H9 (cell line): ENCODE measurements at regions not wholly inside any gene's neighbourhood (a gene's known extent, or its start where the extent isn't known, plus 50 kb on each side); places are given as distances from the start of the nearest gene placed in this dataset.

Source experiments
- DNase-seq: peaks from one replicate; pipeline ENCODE4 v3.0.0-alpha.2; 2017
- H2AFZ ChIP-seq: one replicate; pipeline ENCODE4 v1.6.1; 2013; ENCODE audit warnings: mild to moderate bottlenecking, low read length, control low read depth, moderate library complexity
- H2AK5ac ChIP-seq: 2 replicates; pipeline ENCODE4 v1.6.1; 2013; ENCODE audit warnings: low read length, control low read depth, mixed read lengths; ENCODE audit not compliant: insufficient read length
- H2BK120ac ChIP-seq: one replicate; pipeline ENCODE4 v1.6.1; 2013; ENCODE audit warnings: low read depth, mild to moderate bottlenecking, low read length, control low read depth, inconsistent platforms; ENCODE audit not compliant: poor library complexity, severe bottlenecking
- H2BK12ac ChIP-seq: 2 replicates; pipeline ENCODE4 v1.6.1; 2013; ENCODE audit warnings: low read length, control low read depth, mixed read lengths, low read depth; ENCODE audit not compliant: insufficient read length
- H2BK15ac ChIP-seq: 2 replicates; pipeline ENCODE4 v1.6.1; 2013; ENCODE audit warnings: low read depth, low read length, control low read depth
- H2BK20ac ChIP-seq: one replicate; pipeline ENCODE4 v1.6.1; 2013; ENCODE audit warnings: low read depth, mild to moderate bottlenecking, low read length, control low read depth, inconsistent platforms; ENCODE audit not compliant: poor library complexity, severe bottlenecking
- H2BK5ac ChIP-seq: 2 replicates; pipeline ENCODE4 v1.6.1; 2013; ENCODE audit warnings: low read length, control low read depth, mixed read lengths; ENCODE audit not compliant: insufficient read length
- H3K14ac ChIP-seq: 2 replicates; pipeline ENCODE4 v1.6.1; 2013; ENCODE audit warnings: low read length, control low read depth; ENCODE audit not compliant: insufficient read depth
- H3K18ac ChIP-seq: 2 replicates; pipeline ENCODE4 v1.6.1; 2013; ENCODE audit warnings: low read depth, mild to moderate bottlenecking, mixed read lengths, low read length, control low read depth; ENCODE audit not compliant: insufficient read length
- H3K23ac ChIP-seq: 2 replicates; pipeline ENCODE4 v1.6.1; 2013; ENCODE audit warnings: low read length, control low read depth, mixed read lengths, low read depth; ENCODE audit not compliant: insufficient read length
- H3K23me2 ChIP-seq: 2 replicates; pipeline ENCODE4 v1.6.1; 2013; ENCODE audit warnings: low read depth, mild to moderate bottlenecking, mixed read lengths, low read length, control low read depth; ENCODE audit not compliant: insufficient read length, poor library complexity, severe bottlenecking
- H3K27ac ChIP-seq: 2 replicates; pipeline ENCODE4 v1.5.1; 2013; ENCODE audit warnings: low read length, control low read depth, mixed read lengths, low read depth; ENCODE audit not compliant: insufficient read length
- H3K27me3 ChIP-seq: 2 replicates; pipeline ENCODE4 v1.6.1; 2013; ENCODE audit warnings: low read length, control low read depth, inconsistent platforms; ENCODE audit not compliant: insufficient read depth
- H3K4ac ChIP-seq: 2 replicates; pipeline ENCODE4 v1.6.1; 2013; ENCODE audit warnings: low read depth, mild to moderate bottlenecking, control low read depth, inconsistent platforms, low read length, moderate library complexity
- H3K4me1 ChIP-seq: 2 replicates; pipeline ENCODE4 v1.6.1; 2013; ENCODE audit warnings: low read length, control low read depth, inconsistent platforms; ENCODE audit not compliant: insufficient read depth
- H3K4me2 ChIP-seq: 2 replicates; pipeline ENCODE4 v1.6.1; 2013; ENCODE audit warnings: low read length, control low read depth, mixed read lengths; ENCODE audit not compliant: insufficient read length, insufficient read depth
- H3K56ac ChIP-seq: 2 replicates; pipeline ENCODE4 v1.6.1; 2013; ENCODE audit warnings: low read depth, mild to moderate bottlenecking, mixed read lengths, low read length, control low read depth; ENCODE audit not compliant: insufficient read length
- H3K79me1 ChIP-seq: 2 replicates; pipeline ENCODE4 v1.6.1; 2013; ENCODE audit warnings: low read depth, mild to moderate bottlenecking, moderate library complexity, low read length, control low read depth, inconsistent platforms; ENCODE audit not compliant: insufficient read depth, poor library complexity, severe bottlenecking
- H3K79me2 ChIP-seq: 2 replicates; pipeline ENCODE4 v1.6.1; 2013; ENCODE audit warnings: low read length, control low read depth, inconsistent platforms; ENCODE audit not compliant: insufficient read depth
- H3K9ac ChIP-seq: 2 replicates; pipeline ENCODE4 v1.6.1; 2013; ENCODE audit warnings: low read length, control low read depth, mixed read lengths; ENCODE audit not compliant: insufficient read length; ENCODE audit errors: extremely low read depth
- H3K9me3 ChIP-seq: one replicate; pipeline ENCODE4 v1.6.1; 2013; ENCODE audit warnings: low read depth, low read length, inconsistent platforms; ENCODE audit not compliant: control insufficient read depth
- H3T11ph ChIP-seq: one replicate; pipeline ENCODE4 v1.6.1; 2013; ENCODE audit warnings: mild to moderate bottlenecking, low read length, control low read depth, inconsistent platforms
- H4K20me1 ChIP-seq: one replicate; pipeline ENCODE4 v1.6.1; 2013; ENCODE audit not compliant: control insufficient read depth, insufficient read length, insufficient read depth
- H4K5ac ChIP-seq: 2 replicates; pipeline ENCODE4 v1.6.1; 2013; ENCODE audit warnings: low read depth, mild to moderate bottlenecking, mixed read lengths, low read length, control low read depth; ENCODE audit not compliant: insufficient read length
- H4K8ac ChIP-seq: replicated peaks from 2 replicates; pipeline ENCODE4 v1.6.1; 2013; ENCODE audit warnings: low read length, control low read depth, mixed read lengths, low read depth; ENCODE audit not compliant: insufficient read length
- H4K91ac ChIP-seq: 2 replicates; pipeline ENCODE4 v1.6.1; 2013; ENCODE audit warnings: low read depth, mild to moderate bottlenecking, moderate library complexity, mixed read lengths, low read length, control low read depth; ENCODE audit not compliant: insufficient read length
- H3K27ac Mint-ChIP-seq, 3 experiments: 2 replicates in 2 of 3; 3 replicates in 1 of 3; pipeline ENCODE4 v1.8.0; 2020 to 2021; ENCODE audit warnings: mixed read lengths in 3 of 3, mild to moderate bottlenecking in 1 of 3, moderate library complexity in 1 of 3
- H3K27me3 Mint-ChIP-seq: 2 replicates; pipeline ENCODE4 v1.8.0; 2021; ENCODE audit warnings: low read depth, mild to moderate bottlenecking, moderate library complexity, mixed read lengths
- H3K36me3 Mint-ChIP-seq, 3 experiments: 2 replicates in 2 of 3; 3 replicates in 1 of 3; pipeline ENCODE4 v1.8.0; 2020 to 2021; ENCODE audit warnings: low read depth in 3 of 3, mixed read lengths in 3 of 3; ENCODE audit not compliant: insufficient read depth in 1 of 3
- H3K4me1 Mint-ChIP-seq, 2 experiments: 2 replicates each; pipeline ENCODE4 v1.8.0; 2020; ENCODE audit warnings: mixed read lengths in 2 of 2
- H3K4me3 Mint-ChIP-seq, 2 experiments: 2 replicates in 1 of 2; 3 replicates in 1 of 2; pipeline ENCODE4 v1.8.0; 2020 to 2021; ENCODE audit warnings: mild to moderate bottlenecking in 2 of 2, mixed read lengths in 2 of 2, moderate library complexity in 1 of 2
- H3K9me3 Mint-ChIP-seq, 2 experiments: 2 replicates in 1 of 2; 3 replicates in 1 of 2; pipeline ENCODE4 v1.8.0; 2020; ENCODE audit warnings: mild to moderate bottlenecking in 2 of 2, mixed read lengths in 2 of 2, moderate library complexity in 1 of 2
- CTCF ChIP-seq: fragments of 200-600 bp; sonication (generic); conservative IDR thresholded peaks from 3 replicates; pipeline ENCODE4 v1.8.0; 2021; ENCODE audit warnings: antibody characterized with exemption, mild to moderate bottlenecking
- WGBS: extraction: QIAGEN DNeasy Blood & Tissue Kit; methylation state at CpG from one replicate; pipeline ENCODE4 v1.1.7; 2013; ENCODE audit warnings: missing lambda C conversion rate, low lambda C conversion rate, mixed read lengths; ENCODE audit not compliant: insufficient read length; ENCODE audit errors: extremely low coverage; 5-methylcytosine and 5-hydroxymethylcytosine counted together

GRCh38 chr14:52129721-52130120, 60.9 kb upstream of the NID2 start:
- H3K27ac Mint-ChIP-seq = no peak overlapping the region
- Histone ChIP-seq H3K9ac (no peak overlapping the region), H3K23me2 (no peaks in the 10 kb centered on the region)

More at GRCh38 chr14:52129721-52130120, 60.9 kb upstream of the NID2 start:
- Histone ChIP-seq H3K79me2 (no peaks in the 10 kb centered on the region), H3K27me3 (no peaks in the 10 kb centered on the region), H4K91ac (no peak overlapping the region), H4K8ac (no peak overlapping the region), H3K23ac (no peak overlapping the region), H3K18ac (no peak overlapping the region), H2BK120ac (no peak overlapping the region), H4K20me1 (no peaks in the 10 kb centered on the region), H2BK12ac (no peak overlapping the region), H3K79me1 (no peaks in the 10 kb centered on the region), H4K5ac (no peak overlapping the region), H2BK5ac (no peak overlapping the region), H3K56ac (no peak overlapping the region), H3T11ph (no peak overlapping the region), H2BK15ac (no peak overlapping the region), H3K9me3 (no peaks in the 10 kb centered on the region), H3K4me2 (no peak overlapping the region), H3K4ac (no peak overlapping the region), H2AK5ac (no peak overlapping the region), H3K14ac (no peak overlapping the region), H2BK20ac (no peak overlapping the region), H2AFZ (no peak overlapping the region), H3K4me1 (no peaks in the 10 kb centered on the region; the same call in 1 of the 2 replicates), H3K27ac (no peak overlapping the region)
- H3K9me3 Mint-ChIP-seq = peaks cover 3 to 9% of the 10 kb centered on the region in 2 experiments
- no peak for TF ChIP-seq CTCF
- peaks cover 0 to 4% (median 1%) of the 10 kb centered on the region in 3 experiments; a peak in 5 of 7 replicates for H3K36me3 Mint-ChIP-seq
- H3K4me3 Mint-ChIP-seq = no peak overlapping the region
- H3K4me1 Mint-ChIP-seq = peaks cover 24 to 26% of the 10 kb centered on the region in 2 experiments
- no peaks in the 10 kb centered on the region for H3K27me3 Mint-ChIP-seq
- WGBS = no CpG with 5 or more reads among the region's 3 CpGs
- DNase-seq = no peak
